ENCODE measurements at regions not wholly inside any gene's neighbourhood (a gene's known extent, or its start where the extent isn't known, plus 50 kb on each side); places are given as distances from the start of the nearest gene placed in this dataset.
"Not testable (repeated sequence)": the region's sequence is repeated elsewhere in the genome, so short reads cannot be mapped to it uniquely, and the experiment has no call there.

DNA sequence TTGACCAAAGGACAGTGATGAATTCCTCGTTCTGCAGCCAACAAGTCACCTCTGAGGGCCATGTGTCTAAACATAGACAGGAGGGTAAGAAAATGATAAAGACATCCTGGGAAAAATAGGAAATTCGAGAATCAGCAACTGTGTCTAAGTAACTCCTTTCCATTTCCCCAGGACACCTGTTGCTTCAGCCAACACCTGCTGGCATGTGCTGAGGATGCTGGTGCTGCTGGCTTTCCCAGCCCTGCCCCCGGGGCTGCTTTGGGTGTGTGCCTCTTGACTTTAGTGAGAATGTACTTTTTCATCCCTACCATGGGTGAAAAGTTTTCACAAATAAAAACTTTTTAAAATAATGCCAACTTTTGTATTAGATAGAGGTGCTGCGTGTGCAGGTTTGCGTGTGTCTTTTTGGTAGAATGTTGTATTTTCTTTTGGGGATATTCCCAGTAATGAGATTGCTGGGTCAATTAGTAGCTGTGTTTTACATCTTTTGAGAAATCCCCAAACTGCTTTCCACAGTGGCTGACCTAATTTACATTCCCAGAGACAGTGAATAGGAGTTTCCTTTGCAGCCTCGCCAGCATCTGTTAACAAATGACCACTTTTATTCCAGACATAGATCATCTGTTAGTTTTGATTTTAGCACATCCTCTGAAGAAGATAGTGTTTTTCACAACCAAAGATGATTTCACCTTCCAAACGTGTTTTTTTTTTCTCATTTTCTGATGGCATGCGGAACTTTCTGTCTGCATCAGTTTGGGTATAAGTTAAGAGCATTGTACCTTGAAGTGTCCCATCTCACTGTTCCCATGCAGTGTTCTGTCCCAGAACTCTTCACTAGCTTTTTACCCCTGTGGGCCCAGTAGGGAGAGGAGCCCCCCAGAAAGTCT lies 104.2 kb upstream of the ACBD5 start:
- DNase-seq (ENCODE audit: low spot score), result no peak

DNA sequence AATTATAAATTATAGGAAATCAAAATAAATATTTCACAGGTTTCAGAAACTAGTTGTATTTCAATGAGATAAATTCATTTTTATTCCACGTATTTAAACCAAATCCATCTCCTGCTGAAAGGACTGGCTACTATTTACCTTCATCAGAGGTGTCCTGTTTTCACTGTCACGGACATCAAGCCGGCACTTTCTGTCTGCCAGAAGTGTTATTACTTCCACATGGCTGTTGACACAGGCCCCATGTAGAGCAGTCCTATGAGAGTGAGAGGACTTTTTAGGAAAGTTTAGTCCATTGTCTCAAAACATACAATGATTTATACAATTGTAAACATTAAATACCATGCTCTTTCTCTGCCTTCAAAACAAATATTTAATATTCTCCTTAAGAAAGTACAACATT lies 100.4 kb upstream of the ACBD5 start:
- no peak for DNase-seq (ENCODE audit: low spot score)

DNA sequence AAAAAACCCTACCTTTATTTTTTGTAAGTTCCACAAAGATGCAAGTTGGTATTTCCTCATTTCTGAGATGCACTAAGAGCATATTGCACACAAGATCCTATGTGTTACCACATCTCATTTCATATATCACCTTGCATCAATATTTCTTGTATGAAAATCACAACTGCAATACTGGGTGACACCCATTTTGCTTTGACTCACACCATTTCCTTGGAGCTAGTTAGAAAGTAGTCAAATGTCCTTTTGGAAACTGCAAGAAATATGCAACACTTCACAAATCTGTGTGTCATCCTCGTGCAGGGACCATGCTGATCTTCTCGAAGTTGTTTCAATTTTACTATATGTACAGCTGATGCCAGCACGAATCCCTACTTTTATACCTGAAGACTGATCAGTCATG lies 94.6 kb upstream of the ACBD5 start:
- not testable (repeated sequence) for DNase-seq (ENCODE audit: low spot score)

DNA sequence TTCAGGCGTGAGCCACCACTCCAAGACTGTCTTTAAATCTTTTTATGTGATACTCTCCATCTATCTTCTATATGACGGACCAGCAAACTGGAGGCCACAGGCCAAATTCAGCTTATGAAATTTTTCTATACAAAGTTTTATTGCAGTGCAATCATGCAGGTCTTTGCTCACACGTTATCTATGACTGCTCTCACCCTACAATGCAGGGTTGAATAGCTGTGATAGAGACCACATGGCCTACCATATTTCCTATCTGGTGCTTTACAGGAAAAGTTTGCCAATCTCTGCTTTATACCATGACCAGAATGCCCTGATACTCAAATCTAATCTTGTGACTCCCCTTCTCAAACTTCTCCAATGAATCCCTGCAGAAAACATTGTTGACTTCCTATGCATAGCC lies 89.5 kb upstream of the ACBD5 start:
- no peak for DNase-seq (ENCODE audit: low spot score)

DNA sequence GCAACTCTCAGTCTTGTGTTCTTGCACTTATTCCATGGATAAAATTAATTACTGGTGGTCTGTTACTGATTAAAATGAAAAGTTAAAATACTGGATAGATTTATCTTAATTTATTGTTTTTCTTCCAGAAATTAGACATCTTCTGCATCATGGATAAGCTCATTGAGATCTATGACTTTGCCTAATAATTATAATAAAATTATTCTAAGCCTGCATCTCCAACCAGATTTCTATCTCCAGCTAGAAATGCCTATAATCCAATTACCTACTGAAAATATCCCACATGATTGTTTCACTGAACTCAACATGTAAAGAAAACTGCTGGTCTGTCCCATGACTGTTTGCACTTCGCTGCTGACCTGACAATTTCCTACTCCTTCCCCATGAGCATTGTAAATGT lies 88.3 kb upstream of the ACBD5 start:
- DNase-seq (ENCODE audit: low spot score), result no peak

DNA sequence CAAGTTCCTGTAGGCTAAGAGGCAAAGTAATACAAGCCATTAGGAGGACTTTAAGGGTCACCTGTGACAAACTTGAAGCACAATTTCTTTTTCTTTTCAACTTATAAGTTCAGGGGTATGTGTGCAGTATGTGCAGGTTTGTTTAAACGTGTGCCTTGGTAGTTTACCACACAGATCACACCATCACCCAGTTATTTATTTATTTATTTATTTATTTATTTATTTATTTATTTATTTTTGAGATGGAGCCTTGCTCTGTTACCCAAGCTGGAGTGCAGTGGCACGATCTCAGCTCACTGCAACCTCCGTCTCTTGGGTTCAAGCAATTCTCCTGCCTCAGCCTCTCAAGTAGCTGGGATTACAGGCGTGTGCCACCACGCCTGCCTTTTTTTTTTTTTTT lies 86.2 kb upstream of the ACBD5 start:
- not testable (repeated sequence) for DNase-seq (ENCODE audit: low spot score)

DNA sequence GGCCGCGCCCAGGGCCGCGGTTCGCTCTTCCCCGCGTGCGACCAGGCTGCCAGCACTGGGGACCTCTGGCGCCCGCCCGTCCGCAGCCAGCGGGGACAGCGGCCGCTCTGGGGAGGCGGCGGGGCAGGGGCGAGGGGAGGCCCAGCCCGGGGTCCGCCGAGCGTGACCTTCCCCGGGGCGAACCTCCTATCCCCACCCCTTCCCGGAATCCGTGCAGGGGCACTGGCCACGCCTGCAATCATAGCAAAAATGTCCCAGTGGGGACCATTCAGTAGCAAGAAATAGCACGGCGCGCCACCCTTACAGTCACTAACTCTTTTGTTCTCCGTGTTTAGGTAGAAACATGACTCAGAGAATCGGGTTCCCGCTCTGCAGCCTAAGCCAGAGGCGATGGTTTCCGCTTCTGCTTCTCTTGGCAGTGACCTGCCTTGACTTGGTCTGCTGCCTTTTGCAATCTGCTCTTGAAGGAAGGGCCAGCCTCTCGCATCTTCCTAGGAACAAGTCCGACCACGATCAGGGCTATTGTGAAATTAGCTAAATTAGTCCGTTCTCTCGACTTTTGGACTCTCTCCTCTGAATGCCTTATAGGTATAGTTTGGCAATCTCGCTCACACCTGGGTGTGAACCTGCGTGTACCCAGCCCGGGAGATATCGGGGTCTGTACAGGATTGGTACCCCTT lies 79.3 kb upstream of the ACBD5 start:
- no peak for DNase-seq (ENCODE audit: low spot score)

DNA sequence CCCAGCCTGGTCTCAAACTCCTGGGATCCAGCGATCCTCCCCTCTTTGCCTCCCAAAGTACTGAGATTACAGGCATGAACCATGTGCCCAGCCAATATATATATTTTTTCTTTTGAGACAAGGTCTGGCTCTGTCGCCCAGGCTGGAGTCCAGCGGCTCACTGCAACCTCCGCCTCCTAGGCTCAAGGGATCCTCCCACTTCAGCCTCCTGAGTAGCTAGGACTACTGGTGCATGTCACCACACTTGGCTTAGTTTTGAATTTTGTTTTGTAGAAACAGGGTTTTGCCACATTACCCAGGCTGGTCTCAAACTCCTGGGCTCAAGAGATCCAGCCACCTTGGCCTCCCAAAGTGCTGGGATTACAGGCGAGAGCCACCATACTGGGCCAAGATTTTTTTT lies 78.5 kb upstream of the ACBD5 start:
- DNase-seq (ENCODE audit: low spot score), result not testable (repeated sequence)

DNA sequence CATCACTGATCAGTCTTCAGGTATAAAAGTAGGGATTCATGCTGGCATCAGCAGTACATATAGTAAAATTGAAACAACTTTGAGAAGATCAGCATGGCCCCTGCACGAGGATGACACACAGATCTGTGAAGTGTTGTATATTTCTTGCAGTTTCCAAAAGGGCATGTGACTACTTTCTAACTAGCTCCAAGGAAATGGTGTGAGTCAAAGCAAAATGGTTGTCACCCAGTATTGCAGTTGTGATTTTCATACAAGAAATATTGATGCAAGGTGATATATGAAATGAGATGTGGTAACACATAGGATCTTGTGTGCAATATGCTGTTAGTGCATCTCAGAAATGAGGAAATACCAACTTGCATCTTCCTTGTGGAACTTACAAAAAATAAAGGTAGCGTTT lies 74.5 kb upstream of the ACBD5 start:
- not testable (repeated sequence) for DNase-seq (ENCODE audit: low spot score)

DNA sequence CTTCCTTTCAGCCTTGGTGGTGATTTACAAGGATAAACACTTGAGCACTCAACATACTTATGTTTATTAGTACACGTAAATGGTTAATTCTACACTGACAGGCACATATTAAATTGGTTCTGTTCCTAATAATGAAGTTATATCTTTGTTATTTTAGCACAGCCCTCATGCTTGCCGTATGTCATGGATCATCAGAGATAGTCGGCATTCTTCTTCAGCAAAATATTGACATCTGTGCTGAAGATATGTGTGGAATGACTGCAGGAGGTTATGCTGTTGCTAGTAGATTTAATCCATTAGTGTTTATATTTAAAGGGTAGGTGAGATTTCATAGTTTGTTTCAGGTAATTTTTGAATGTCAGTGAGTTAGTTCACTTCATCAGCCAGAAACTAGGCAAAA lies 73.0 kb upstream of the ACBD5 start:
- not testable (repeated sequence) for DNase-seq (ENCODE audit: low spot score)

DNA sequence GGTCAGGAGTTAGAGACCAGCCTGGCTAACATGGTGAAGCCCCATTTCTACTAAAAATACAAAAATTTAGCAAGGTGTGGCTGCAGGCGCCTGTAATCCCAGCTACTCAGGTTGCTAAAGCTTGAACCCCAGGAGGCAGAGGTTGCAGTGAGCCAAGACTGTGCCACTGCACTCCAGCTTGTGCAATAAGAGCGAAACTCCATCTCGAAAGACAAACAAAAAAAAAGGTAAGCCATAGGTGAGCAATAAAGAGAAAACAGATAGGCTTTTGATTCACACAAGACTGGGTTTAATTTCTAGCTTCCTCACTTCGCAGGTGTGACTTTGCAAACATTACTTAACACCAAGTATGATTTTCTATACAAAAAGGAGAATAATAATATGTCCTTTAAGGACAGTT lies 72.3 kb upstream of the ACBD5 start:
- DNase-seq (ENCODE audit: low spot score), result no peak

DNA sequence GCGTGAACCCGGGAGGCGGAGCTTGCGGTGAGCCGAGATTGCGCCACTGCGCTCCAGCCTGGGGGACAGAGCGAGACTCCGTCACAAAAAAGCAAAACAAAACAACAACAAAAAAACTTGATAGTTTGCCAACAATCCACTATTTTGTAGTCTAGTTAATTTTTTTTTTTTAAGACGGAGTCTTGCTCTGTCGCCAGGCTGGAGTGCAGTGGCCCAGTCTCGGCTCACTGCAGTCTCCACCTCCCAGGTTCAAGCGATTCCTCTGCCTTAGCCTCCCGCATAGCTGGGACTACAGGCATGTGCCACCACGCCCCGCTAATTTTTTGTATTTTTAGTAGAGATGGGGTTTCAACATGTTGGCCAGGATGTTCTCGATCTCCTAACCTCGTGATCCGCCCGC lies 71.2 kb upstream of the ACBD5 start:
- DNase-seq (ENCODE audit: low spot score), result not testable (repeated sequence)

DNA sequence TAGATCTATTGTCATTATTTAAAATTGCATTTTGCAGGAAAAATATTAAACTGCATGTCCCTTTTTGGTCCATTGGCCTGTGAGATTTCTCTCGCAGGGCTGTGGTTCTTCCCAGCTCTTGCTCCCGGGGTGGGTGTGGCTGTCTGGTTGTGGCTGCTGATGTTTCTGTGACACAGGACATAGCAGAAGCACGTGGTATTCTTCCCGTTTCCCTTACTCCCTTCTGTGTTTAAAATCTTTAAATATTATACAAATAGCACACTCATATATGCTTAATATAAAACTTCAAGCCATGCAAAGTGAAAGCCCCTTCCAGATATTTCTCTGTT lies 57.9 kb upstream of the ACBD5 start:
- DNase-seq (ENCODE audit: low spot score), result not testable (repeated sequence)

DNA sequence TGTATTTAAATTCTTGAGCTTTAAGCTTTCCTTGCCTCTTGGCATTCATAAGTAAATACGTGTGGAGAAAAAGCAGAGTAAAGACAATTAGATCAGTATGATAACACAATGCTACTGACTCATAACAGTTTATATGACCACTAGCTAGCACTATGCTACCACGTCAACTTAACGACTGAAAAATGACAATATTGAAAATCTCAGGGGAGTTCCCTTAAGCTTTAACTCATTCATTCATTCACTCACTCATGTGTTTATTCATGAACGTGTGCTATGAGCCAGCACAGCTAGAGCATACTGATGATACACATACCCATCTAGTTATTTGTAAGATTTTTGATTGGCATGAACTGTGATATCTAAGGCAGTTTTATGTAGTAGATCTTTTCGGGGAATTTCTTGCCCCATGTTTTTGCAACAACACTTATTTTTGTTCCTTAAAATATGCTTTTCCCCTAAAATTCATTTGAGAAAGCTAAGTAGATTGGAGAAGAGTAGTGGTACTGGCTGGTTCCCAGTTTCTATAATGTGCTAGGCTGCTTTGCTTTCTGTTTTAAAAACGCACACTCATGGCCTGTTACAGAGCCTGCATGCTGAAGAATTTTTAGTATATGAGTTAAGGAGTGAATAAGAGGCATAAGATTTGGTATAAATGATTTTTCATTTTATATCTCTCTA lies 57.4 kb upstream of the ACBD5 start:
- no peak for DNase-seq (ENCODE audit: low spot score)

DNA sequence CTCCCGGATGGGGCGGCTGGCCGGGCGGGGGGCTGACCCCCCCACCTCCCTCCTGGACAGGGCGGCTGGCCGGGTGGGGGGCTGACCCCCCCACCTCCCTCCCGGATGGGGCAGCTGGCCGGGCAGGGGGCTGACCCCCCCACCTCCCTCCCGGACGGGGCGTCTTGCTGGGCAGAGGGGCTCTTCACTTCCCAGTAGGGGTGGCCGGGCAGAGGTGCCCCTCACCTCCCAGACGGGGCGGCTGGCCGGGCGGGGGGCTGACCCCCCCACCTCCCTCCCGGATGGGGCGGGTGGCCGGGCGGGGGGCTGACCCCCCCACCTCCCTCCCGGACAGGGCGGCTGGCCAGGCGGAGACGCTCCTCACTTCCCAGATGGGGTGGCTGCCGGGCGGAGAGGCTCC lies 55.7 kb upstream of the ACBD5 start:
- DNase-seq (ENCODE audit: low spot score), result not testable (repeated sequence)

DNA sequence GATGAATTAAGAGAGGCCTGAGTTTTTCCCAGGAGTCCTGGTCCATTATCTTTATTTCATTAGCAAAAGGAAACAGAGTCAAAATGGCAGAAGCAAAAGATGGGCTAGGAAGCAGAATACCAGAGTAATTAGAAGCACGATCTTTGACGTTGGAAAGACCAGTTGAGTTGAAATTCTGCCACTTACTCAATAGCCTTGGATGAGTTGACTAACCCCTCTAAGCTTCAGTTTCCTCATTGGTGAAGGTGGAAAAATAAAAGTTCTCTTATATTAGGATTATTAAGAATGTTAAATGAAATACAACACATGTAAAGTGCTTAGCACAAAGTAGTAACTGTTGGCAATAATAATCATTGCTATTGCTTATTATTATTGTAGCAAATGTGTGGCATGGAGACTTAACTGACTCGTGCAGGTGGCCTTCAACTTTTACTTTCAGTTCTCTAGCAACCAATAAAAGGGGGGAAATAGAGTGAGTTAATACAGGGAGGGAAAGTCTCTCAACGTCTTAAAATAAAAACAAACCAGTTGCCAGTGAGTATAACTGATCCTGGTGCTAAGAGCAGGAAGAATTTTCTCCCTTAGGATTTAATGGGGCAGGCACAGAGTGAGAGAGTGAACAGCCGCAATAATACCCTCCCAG lies 50.8 kb upstream of the ACBD5 start:
- not testable (repeated sequence) for DNase-seq (ENCODE audit: low spot score)
